Loucy (cell line): ENCODE measurements at regions not wholly inside any gene's neighbourhood (a gene's known extent, or its start where the extent isn't known, plus 50 kb on each side); places are given as distances from the start of the nearest gene placed in this dataset.

ENCODE experiments used
- CTCF ChIP-seq: fragments of 200-600 bp; sonication (generic); conservative IDR thresholded peaks from 2 replicates; pipeline ENCODE4 v1.5.1; 2014; ENCODE audit warnings: mild to moderate bottlenecking, antibody characterized with exemption, low read length
- EZH2phosphoT487 ChIP-seq: fragments of 200-600 bp; IDR thresholded peaks from 2 replicates; pipeline ENCODE4 v1.6.1; 2018; ENCODE audit warnings: antibody characterized with exemption, mild to moderate bottlenecking, moderate library complexity, borderline replicate concordance

GRCh38 chr4:100872811-100873210 is 355.0 kb upstream of the EMCN start:
- TF ChIP-seq CTCF (no peak), EZH2phosphoT487 (no peak)
